Breast epithelium (tissue), 4 donors: ENCODE measurements at regions not wholly inside any gene's neighbourhood (a gene's known extent, or its start where the extent isn't known, plus 50 kb on each side); places are given as distances from the start of the nearest gene placed in this dataset.

Experiments used
- DNase-seq, 2 donors: peaks; one replicate each; pipeline ENCODE4 v3.0.0-alpha.2; 2019; ENCODE audit warnings: low spot score in 2 of 2
- H3K27ac ChIP-seq, 2 donors: fragments of 200-600 bp; sonication (generic) in 1 of 2; one replicate each; pipeline ENCODE4 v1.5.1; 2016 to 2019; ENCODE audit warnings: mild to moderate bottlenecking in 1 of 2
- H3K27me3 ChIP-seq, 2 donors: fragments of 200-600 bp; sonication (generic) in 1 of 2; one replicate each; pipeline versions ENCODE4 v1.5.1 to v1.6.0; 2017 to 2019; ENCODE audit warnings: control low read depth in 1 of 2, mild to moderate bottlenecking in 1 of 2
- H3K36me3 ChIP-seq: fragments of 200-600 bp; one replicate; pipeline ENCODE4 v1.5.1; 2019
- H3K4me1 ChIP-seq, 2 donors: fragments of 200-600 bp; sonication (generic); one replicate each; pipeline ENCODE4 v1.5.1; 2016 to 2019; ENCODE audit warnings: control low read depth in 1 of 2
- H3K4me3 ChIP-seq, 3 donors: fragments of 200-600 bp; sonication (generic); 1 replicate in 2 of 3; 2 replicates in 1 of 3; pipeline ENCODE4 v1.5.1; 2016 to 2019; ENCODE audit warnings: mild to moderate bottlenecking in 3 of 3, moderate library complexity in 2 of 3
- H3K9me3 ChIP-seq, 2 donors: fragments of 200-600 bp; sonication (generic) in 1 of 2; one replicate each; pipeline ENCODE4 v1.5.1; 2016 to 2019; ENCODE audit warnings: control low read depth in 1 of 2
- POLR2A ChIP-seq: fragments of 450-650 bp; IDR thresholded peaks from one replicate; pipeline ENCODE4 v1.6.1; 2016; ENCODE audit warnings: antibody characterized with exemption, mild to moderate bottlenecking, moderate library complexity
- POLR2AphosphoS5 ChIP-seq, 3 donors: sonication (generic); formaldehyde crosslinking; IDR thresholded peaks; one replicate each; pipeline ENCODE4 v1.6.1; 2017; ENCODE audit warnings: antibody characterized with exemption in 3 of 3
- intact Hi-C: fragments of 100-400 bp; cut with DNase I; formaldehyde crosslinking; loops from one replicate; pipeline ENCODE4 v1.15.1; 2023; ENCODE audit warnings: low total_unique reads
- TF ChIP-seq, protein P1 (sequence below), 3 donors: fragments of 450-650 bp; IDR thresholded peaks; one replicate each; pipeline ENCODE4 v1.5.1; 2016 to 2017; ENCODE audit warnings: antibody characterized with exemption in 3 of 3, mild to moderate bottlenecking in 3 of 3, moderate library complexity in 3 of 3

DNA sequence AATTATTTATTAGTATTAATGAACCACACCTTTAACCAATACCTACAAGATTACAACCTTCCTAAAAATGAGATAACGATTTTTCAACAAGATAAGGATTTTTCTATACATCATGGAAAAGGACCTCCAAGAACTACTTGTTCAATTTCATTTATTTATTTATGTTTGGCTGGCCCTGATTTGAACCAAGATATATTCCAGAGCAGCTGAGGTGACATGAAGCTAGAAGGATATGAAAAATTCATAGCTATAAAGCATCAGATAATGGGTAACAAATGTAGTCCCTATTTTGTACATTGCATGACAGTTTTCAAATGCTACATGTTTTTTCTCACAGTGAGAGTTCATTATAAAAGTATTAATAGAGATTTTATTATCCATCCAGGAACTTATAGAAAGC, 798.5 kb upstream of the ARRDC3 start:
- H3K36me3 ChIP-seq: no peaks in the 10 kb centered on the region
- no peak overlapping the region for H3K4me3 ChIP-seq
- H3K9me3 ChIP-seq: no peaks in the 10 kb centered on the region
- TF ChIP-seq POLR2AphosphoS5 (IDR thresholded peaks at IDR 0.05) (no peak), POLR2A (no peak)
- TF ChIP-seq, protein P1, sequence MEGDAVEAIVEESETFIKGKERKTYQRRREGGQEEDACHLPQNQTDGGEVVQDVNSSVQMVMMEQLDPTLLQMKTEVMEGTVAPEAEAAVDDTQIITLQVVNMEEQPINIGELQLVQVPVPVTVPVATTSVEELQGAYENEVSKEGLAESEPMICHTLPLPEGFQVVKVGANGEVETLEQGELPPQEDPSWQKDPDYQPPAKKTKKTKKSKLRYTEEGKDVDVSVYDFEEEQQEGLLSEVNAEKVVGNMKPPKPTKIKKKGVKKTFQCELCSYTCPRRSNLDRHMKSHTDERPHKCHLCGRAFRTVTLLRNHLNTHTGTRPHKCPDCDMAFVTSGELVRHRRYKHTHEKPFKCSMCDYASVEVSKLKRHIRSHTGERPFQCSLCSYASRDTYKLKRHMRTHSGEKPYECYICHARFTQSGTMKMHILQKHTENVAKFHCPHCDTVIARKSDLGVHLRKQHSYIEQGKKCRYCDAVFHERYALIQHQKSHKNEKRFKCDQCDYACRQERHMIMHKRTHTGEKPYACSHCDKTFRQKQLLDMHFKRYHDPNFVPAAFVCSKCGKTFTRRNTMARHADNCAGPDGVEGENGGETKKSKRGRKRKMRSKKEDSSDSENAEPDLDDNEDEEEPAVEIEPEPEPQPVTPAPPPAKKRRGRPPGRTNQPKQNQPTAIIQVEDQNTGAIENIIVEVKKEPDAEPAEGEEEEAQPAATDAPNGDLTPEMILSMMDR (IDR thresholded peaks at IDR 0.05): no peak
- intact Hi-C loops: no loop called here
- H3K4me1 ChIP-seq: no peaks in the 10 kb centered on the region
- no peak overlapping the region for H3K27ac ChIP-seq
- DNase-seq: no peak
- no peaks in the 10 kb centered on the region for H3K27me3 ChIP-seq

DNA sequence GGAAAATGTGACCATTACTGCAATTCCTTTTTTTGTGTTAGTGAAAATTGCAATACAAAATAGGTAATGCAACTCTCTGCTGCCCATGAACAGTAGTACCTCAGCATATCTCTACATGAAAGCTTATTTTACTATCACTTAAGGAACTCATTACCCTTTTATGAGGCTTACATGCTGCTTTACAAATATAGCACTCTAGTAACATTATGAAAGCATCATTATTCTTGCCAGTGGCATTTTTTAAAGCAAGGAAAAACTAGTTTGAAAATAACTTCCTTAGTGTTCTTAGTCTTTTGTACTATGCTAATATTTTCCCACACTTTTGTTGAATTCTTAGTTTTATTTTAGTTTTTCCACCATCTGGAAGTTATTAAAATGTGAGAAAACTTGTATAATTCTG, 797.3 kb upstream of the ARRDC3 start:
- Histone ChIP-seq H3K36me3 (no peaks in the 10 kb centered on the region), H3K27ac (no peak overlapping the region), H3K27me3 (no peaks in the 10 kb centered on the region), H3K4me3 (no peak overlapping the region), H3K4me1 (no peaks in the 10 kb centered on the region), H3K9me3 (no peaks in the 10 kb centered on the region)
- DNase-seq: no peak
- intact Hi-C loops: no loop called here
- no peak for TF ChIP-seq POLR2A
- TF ChIP-seq, protein P1 (IDR thresholded peaks at IDR 0.05): no peak
- TF ChIP-seq POLR2AphosphoS5 (IDR thresholded peaks at IDR 0.05): no peak

DNA sequence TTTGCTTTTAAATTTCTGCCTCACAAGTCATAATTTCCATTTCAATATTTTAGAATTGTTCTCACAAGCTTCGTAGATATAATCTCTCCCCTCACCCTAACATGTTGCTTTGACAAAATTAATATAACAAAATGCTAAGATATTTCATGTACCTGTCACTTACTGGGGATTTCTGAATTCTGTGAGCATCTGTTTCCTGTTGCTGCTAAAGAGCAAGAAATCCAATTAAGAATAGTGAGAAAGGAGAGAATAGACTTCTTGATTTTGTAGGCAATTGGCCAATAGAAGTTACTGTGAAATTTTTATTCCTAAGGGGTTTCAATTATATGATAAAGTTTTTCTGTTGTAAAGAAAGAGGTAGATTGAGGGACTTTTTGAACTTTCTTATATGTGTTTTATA, 796.5 kb upstream of the ARRDC3 start:
- intact Hi-C loops: no loop called here
- no peaks in the 10 kb centered on the region for H3K9me3 ChIP-seq

GRCh38 chr5:92177926-92178487, 794.9 kb upstream of the ARRDC3 start:
- no peaks in the 10 kb centered on the region for H3K27me3 ChIP-seq
- H3K36me3 ChIP-seq: no peaks in the 10 kb centered on the region
- no peaks in the 10 kb centered on the region for H3K9me3 ChIP-seq
- intact Hi-C loops: no loop called here
- TF ChIP-seq, protein P1 (IDR thresholded peaks at IDR 0.05): no peak
- no peak for TF ChIP-seq POLR2A
- no peaks in the 10 kb centered on the region for H3K4me1 ChIP-seq
- H3K27ac ChIP-seq: no peak overlapping the region
- no peak for DNase-seq
- H3K4me3 ChIP-seq: no peak overlapping the region

More for the DNA sequence above, 796.5 kb upstream of the ARRDC3 start:
- Histone ChIP-seq H3K4me3 (no peak overlapping the region), H3K27me3 (no peaks in the 10 kb centered on the region), H3K27ac (no peak overlapping the region), H3K4me1 (no peaks in the 10 kb centered on the region), H3K36me3 (no peaks in the 10 kb centered on the region)
- TF ChIP-seq, protein P1 (IDR thresholded peaks at IDR 0.05): no peak
- TF ChIP-seq POLR2AphosphoS5 (IDR thresholded peaks at IDR 0.05): no peak
- no peak for TF ChIP-seq POLR2A
- DNase-seq: no peak

DNA sequence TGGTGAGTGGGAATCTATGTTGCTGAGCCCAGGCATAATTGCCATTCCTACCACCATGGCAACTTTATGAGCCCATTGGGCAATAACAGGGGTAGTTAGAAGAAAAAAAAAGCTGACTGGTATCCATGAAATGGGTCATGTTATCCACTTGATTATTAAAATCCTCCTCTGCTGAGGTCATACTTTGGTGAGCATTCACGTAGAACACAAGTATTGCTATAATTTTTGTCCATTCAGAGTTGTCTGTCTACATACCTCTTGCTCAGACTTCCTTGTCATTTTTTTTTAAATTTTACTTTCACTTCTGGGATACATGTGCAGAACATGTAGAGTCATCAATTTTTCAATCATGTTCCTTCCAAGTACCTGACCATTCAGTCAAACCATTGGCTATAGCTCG, 780.8 kb upstream of the ARRDC3 start:
- no peaks in the 10 kb centered on the region for H3K27me3 ChIP-seq
- H3K27ac ChIP-seq: no peak overlapping the region
- H3K36me3 ChIP-seq: no peaks in the 10 kb centered on the region
- DNase-seq: no peak
- H3K9me3 ChIP-seq: no peaks in the 10 kb centered on the region
- H3K4me1 ChIP-seq: no peaks in the 10 kb centered on the region
- TF ChIP-seq POLR2AphosphoS5 (IDR thresholded peaks at IDR 0.05) (no peak), POLR2A (no peak)
- TF ChIP-seq, protein P1 (IDR thresholded peaks at IDR 0.05): no peak
- intact Hi-C loops: no loop called here
- no peak overlapping the region for H3K4me3 ChIP-seq
